CD4-positive, alpha-beta T cell treated with Interleukin-4 for 1 hour (primary cell): ENCODE measurements at regions not wholly inside any gene's neighbourhood (a gene's known extent, or its start where the extent isn't known, plus 50 kb on each side); places are given as distances from the start of the nearest gene placed in this dataset.
"Not testable (repeated sequence)": the region's sequence is repeated elsewhere in the genome, so short reads cannot be mapped to it uniquely, and the experiment has no call there.

Source experiments
- DNase-seq, 2 donors: peaks; one replicate each; pipeline ENCODE4 v3.0.0-alpha.2; 2020 to 2022

DNA sequence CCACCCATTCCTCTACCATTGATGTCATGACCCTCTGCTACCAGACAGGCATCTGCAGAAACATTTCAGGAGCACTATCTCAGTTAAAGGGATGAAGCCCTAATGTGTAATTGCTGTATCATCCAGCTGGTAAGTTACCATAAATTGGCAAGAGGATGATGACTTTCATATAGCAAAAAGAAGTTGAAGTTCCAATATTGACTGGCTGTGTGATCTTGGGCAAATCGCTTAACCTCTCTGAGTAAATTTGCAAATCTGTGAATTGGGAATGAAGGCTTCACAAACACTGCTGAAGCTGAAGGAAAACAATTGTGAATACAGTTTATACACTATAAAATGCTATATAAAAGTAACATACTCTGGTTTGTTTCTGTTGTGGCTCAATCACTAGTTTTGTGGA lies 89.5 kb upstream of the PHACTR1 start:
- DNase-seq: no peak

DNA sequence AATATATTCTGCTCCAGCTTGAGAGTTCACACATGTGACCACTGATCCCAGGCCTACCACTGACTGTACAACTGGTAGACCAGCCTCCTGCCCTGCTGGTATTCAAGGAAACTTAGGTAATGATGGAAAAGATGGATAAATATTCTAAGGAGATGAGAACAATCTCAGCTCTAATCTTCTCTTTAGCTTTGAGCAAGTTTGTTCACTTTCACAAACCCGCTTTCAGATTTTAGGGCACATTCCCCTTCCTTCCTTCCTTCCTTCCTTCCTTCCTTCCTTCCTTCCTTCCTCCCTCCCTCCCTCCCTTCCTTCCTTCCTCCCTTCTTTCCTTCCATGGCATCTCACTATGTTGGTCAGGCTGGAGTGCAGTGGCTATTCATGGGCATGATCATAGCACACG lies 88.2 kb upstream of the PHACTR1 start:
- no peak for DNase-seq

DNA sequence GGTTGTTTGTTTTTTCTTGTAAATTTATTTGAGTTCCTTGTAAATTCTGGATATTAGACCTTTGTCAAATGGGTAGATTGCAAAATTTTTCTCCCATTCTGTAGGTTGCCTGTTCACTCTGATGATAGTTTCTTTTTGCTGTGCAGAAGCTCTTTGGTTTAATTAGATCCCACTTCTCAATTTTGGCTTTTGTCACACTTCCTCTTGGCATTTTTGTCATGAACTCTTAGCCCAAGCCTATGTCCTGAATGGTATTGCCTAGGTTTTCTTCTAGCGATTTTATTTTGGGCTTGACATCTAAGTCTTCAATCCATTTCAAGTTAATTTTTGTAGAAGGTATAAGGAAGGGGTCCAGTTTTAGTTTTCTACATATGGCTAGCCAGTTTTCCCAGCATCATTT lies 82.8 kb upstream of the PHACTR1 start:
- not testable (repeated sequence) for DNase-seq

DNA sequence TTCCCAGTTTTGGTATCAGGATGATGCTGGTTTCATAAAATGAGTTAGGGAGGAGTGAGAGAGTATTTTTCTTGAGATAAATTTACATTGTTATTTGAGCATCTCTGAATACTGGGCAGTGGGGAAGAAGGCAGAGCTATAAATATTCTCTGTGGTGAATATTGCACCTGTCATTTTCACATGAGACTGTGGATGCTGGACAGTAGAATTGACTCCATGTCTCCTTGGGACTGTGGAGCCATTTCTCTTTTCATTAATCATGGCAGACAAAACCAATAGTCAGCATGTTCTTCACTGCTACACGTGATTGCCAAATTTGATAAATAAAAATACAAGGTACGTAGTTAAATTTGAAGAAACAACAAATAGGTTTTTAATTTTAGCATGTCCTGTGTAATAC lies 81.2 kb upstream of the PHACTR1 start:
- DNase-seq: no peak

DNA sequence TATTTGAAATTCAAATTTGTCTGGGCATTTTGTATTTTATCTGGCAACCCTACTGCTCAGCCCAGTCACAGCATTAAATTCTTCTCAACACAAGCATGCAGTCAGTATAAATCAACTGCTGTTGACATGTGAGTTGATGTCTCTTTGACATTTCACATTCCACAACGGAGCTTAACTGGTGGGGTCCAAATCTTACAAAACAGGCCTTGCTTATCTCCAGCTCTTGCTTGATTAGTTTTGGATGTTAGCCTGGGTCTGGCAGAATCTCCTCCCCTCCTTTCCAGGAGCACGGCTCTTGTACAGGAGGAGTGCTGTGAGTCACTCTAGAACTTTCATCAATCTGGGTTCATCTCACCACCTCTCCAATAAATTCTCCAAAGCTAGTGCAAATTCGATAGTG lies 80.8 kb upstream of the PHACTR1 start:
- no peak for DNase-seq

DNA sequence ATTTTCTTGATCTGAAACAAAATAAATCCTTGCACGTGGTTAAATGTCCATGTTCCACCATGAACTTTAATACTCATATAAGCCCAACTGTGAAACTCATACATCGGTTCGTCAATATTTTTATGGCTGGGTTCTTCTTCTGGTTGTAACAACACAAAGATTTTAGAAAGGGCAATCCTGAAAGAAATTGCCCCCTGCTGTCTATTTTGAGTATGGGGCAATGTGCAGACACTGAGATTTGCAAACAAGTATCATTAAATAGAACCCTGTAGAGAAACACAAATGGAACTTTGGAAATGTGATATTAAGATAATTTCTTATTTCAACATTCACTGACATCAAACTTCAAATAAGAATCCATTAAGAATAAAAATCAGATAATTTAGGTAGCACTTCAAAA lies 80.2 kb upstream of the PHACTR1 start:
- no peak for DNase-seq

DNA sequence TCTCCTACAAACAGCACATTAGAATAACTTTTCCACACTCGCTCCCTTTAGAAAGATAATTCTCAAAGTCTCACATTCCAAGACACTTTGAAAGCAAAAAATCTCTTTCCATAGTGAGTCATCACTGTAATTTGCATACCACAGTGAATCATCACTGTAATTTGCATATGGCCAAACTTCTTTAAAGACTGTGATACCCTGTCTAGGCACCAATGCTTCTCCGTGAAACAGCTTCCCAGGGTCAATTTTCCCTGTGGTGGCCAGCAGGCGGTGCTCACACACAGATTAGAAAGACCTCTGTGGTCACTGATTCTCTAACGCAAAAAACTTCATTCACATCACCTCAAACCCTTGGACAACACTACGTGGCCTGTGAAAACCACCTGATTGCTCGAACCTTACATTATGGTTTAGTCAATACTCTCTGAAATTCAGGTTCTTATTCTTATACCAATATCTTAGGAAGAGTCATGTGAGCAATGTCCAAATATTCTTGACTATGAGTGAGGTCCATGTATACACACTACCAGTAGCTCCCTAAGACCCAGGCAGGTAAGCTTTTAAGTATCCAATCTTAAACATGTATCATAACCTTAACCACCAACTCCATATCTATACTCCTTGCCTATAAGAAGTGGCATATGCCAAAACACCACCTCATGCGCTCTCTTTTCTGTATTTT lies 78.5 kb upstream of the PHACTR1 start:
- peak; percentile 25 to 51 for DNase-seq

DNA sequence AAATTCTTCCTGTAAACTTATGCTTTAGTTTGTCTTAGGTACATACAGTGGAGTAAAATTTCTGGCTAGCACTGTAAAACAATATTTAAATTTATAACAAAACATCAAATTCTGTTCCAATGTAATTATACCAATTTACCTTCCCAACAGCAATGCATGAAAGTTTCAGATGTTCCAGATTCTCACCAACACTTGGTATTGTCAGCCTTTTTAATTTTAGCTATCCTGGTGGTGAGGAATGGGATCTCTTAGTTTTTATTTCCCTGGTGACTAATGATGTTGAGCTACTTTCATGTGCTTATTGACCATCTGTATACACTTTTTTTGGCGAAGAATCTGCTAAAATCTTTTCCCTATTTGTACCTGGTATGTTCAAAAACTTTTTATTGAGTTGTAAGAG lies 76.1 kb upstream of the PHACTR1 start:
- no peak for DNase-seq

DNA sequence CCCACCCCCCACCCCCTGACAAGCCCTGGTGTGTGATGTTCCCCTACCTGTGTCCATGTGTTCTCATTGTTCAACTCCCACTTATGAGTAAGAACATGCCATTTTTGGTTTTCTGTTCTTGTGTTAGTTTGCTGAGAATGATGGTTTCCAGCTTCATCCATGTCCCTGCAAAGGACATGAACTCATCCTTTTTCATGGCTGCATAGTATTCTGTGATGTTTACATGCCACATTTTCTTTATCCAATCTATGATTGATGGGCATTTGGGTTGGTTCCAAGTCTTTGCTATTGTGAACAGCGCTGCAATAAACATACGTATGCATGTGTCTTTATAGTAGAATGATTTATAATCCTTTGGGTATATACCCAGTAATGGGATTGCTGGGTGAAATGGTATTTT lies 74.8 kb upstream of the PHACTR1 start:
- not testable (repeated sequence) for DNase-seq

DNA sequence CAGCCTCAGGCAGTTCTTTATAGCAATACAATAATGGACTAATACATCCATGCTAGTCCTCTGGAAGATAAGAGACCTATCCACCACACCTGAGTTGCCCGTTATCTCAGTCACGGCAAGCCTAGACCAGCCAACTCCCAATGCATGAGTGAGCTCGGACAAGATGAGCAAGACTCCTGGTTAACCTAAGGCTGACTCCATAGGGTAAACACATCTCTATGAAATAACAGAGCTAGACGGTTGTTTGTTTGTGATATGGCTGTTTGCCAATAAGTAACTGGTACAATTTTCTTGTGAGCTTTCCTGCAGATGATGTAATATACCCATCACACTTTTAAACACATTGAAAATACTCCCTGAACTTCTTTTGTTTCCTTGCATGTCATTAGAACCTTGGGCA lies 70.6 kb upstream of the PHACTR1 start:
- no peak for DNase-seq

DNA sequence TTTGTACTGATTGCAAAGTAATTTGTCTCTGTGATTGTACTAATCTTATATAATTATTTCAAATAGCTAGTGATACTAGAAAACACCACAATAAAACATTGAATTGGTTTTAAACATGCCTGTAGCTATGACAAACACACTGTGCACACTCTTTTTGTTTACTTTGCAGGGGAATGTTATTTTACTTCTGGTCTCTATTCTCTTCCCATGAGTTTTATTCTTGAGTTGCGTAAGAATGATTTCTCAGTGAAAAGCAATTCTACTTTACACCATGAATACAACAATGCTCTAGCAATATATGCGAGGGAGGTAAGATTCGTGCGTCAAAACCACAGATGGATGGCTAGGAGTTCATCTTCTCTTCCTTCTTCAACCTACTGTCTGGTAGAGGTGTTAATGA lies 68.4 kb upstream of the PHACTR1 start:
- no peak for DNase-seq

DNA sequence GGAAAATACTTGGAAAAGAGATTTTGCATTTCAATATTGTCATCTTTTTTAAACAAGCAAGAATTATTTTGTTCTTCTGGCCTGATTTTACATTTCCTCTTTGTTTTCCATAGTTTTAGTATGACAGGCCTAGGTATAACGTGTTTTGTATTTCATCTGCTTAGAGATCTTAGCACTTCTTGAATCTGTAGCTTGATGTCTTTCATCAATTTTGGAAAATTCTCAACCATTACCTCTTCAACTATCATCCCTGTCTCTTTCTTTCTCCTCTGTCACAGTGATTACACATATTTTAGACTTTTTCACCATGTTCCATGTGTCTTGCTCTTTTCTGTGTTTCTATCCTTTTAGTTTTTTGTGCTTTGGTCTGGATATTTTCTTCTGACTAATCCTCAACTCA lies 67.2 kb upstream of the PHACTR1 start:
- DNase-seq: no peak

DNA sequence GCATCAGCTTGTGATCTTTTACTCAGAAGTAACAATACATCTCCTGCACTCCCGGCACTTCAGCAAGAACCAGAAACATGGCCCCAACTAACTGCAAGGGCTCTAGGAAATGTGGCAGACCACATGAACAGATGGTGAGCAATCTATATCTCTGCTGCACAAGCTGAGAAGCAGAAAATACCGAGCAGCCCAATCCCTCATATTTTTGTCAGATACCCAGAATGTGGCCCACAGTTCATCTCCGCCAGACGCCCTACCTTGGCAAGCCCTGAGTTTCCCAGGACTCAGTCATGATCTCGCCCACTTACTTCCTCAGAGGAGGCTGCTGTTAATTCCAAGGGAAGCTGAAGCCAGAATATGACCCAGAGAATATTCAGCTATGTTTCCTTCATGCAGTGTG lies 63.1 kb upstream of the PHACTR1 start:
- DNase-seq: no peak

DNA sequence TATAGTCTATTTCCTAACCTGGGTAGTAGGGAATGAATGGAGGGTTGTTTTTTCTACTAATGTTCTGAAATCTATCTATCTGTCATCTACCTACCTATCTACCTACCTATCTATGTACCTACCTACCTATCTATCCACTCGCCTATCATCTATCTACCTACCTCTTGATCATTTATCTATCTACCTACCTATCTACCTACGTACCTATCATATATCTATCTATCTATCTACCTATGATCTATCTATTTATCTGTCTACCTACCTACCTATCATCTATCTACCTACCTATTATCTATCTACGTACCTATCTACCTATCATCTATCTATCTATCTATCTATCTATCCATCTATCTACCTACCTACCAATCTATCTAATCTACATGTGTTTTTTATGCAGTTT lies 62.5 kb upstream of the PHACTR1 start:
- DNase-seq: no peak

DNA sequence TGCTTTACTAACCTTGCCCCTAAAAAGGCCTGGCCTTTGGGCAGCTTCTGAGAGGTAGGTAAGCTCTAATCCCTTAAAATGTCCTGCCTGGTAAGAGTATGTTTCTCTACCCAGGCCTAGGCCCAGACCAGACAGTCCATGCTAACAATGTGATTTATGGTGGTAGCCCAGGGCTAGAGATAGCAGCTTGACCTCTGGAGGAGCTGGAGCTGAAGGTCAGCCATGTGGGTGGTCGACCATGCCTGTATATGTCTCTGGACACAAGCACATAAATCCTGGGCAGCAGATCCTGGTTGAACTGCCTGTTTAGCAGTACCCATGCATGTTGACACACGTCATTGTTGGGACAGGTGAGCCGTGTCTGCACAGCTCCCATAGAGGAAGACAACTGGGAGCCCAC lies 62.1 kb upstream of the PHACTR1 start:
- DNase-seq: no peak

DNA sequence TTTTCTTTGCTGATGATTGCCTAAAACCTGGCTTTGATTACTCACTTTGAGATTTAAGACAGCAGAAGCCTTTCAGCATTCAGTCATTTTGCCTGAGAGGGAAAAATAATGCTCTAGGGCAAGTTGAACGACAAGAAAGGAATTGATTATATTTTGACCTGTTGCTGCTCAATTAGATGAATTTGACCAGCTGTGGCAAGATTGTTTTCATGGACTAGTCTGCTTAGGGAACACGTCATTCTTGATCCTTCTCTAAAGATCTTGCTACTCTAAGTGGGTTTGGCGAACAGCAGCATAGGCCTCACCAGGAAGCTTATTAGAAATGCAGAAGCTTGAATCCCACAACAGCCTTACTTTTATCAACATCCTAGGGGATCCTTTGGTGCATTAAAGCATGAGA lies 59.7 kb upstream of the PHACTR1 start:
- no peak for DNase-seq

DNA sequence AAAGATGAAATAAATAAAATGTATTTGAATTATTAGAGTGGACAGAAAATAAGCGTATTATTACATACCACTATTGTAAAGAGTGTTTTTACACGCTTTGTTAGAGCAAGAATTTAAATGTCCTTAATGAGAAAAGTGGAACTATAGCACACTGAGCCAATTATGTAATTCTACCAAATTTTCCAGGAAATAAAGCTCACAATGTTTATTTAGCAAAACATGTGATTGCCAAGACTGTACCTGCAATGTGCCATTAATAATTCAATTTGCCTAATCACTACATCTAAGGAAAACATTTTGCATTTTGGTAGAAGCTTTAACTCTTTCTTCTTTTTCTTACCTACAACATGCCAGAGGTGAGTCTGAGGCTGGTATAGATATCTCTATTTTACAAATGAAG lies 58.7 kb upstream of the PHACTR1 start:
- no peak for DNase-seq

DNA sequence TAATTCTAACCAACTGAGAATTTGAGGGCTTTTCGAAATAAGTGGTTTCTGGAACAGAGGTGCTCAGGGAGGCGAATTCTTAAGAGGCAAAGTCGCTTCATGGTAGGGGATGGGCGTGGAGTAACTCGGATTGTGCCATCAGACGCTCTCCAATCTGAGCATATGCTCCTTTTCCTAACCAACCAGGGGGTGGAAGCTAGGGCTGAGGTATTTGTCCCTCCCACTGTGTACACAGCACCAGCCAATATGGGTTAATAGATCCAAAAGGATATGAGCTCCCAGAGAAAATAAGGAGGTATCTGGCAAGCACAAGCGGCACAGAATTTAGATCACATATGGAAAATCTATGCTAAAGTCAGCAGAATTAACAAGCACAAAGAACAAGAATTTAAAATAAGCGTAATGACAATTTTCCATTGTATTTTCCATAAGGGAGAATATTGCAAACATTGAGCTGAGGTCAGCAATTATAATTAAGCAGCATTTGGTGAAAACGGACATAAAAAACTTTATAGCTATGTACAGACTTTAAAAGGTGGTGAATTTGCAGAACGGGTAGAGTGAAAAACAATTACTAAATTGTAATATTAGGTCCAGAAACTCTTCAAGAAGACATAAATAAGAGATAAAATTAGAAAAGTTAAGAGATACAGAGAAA lies 55.0 kb upstream of the PHACTR1 start:
- DNase-seq: no peak
